Activated CD4-positive, alpha-beta T cell treated with anti-CD3 and anti-CD28 coated beads, Interleukin-2, Interleukin-4, amounts not matched to agents 100 ng/mL and 50 ng/mL, durations not matched to agents 16 hours and 8 hours (primary cell): ENCODE measurements at regions not wholly inside any gene's neighbourhood (a gene's known extent, or its start where the extent isn't known, plus 50 kb on each side); places are given as distances from the start of the nearest gene placed in this dataset.

Source experiments
- DNase-seq: peaks from one replicate; pipeline ENCODE4 v3.0.0-alpha.2; 2020; ENCODE audit warnings: low spot score

GRCh38 chr5:175168882-175169507 is 275.0 kb downstream of the DRD1 start:
- no peak for DNase-seq

GRCh38 chr5:175166026-175166425 is 278.0 kb downstream of the DRD1 start:
- no peak for DNase-seq

- DNase-seq: no peak
Observed at GRCh38 chr5:175163586-175164275, 280.3 kb downstream of the DRD1 start.

- DNase-seq: no peak
Observed at GRCh38 chr5:175162036-175162435, 281.9 kb downstream of the DRD1 start.

GRCh38 chr5:175159956-175160355 is 284.0 kb downstream of the DRD1 start:
- no peak for DNase-seq

- no peak for DNase-seq
Observed at GRCh38 chr5:175148636-175149172, 295.3 kb downstream of the DRD1 start.

- no peak for DNase-seq
Observed at GRCh38 chr5:175146733-175147132, 297.2 kb downstream of the DRD1 start.

- no peak for DNase-seq
Observed at GRCh38 chr5:175141421-175141820, 302.6 kb downstream of the DRD1 start.

GRCh38 chr5:175133185-175133584 is 310.8 kb downstream of the DRD1 start:
- DNase-seq: no peak

GRCh38 chr5:175131432-175131831 is 312.6 kb downstream of the DRD1 start:
- DNase-seq: no peak

- no peak for DNase-seq
Observed at GRCh38 chr5:175129619-175130018, 314.4 kb downstream of the DRD1 start.

GRCh38 chr5:175129121-175129520 is 314.9 kb downstream of the DRD1 start:
- DNase-seq: no peak

- no peak for DNase-seq
Observed at GRCh38 chr5:175124821-175125220, 319.2 kb downstream of the DRD1 start.

- no peak for DNase-seq
Observed at GRCh38 chr5:175124251-175124813, 319.6 kb downstream of the DRD1 start.

- DNase-seq: no peak
Observed at GRCh38 chr5:175123542-175123941, 320.4 kb downstream of the DRD1 start.

- no peak for DNase-seq
Observed at GRCh38 chr5:175121457-175121856, 322.5 kb downstream of the DRD1 start.

GRCh38 chr5:175120412-175120811 is 323.6 kb downstream of the DRD1 start:
- no peak for DNase-seq

- no peak for DNase-seq
Observed at GRCh38 chr5:175118700-175119309, 325.2 kb downstream of the DRD1 start.

- no peak for DNase-seq
Observed at GRCh38 chr5:175116466-175117048, 327.4 kb downstream of the DRD1 start.

GRCh38 chr5:175115831-175116230 is 328.2 kb downstream of the DRD1 start:
- no peak for DNase-seq

- no peak for DNase-seq
Observed at GRCh38 chr5:175113947-175114346, 330.0 kb downstream of the DRD1 start.

- no peak for DNase-seq
Observed at GRCh38 chr5:175109058-175109755, 334.8 kb downstream of the DRD1 start.
